ENCODE measurements at regions not wholly inside any gene's neighbourhood (a gene's known extent, or its start where the extent isn't known, plus 50 kb on each side); places are given as distances from the start of the nearest gene placed in this dataset.

- TF ChIP-seq CTCF (conservative IDR thresholded peaks at IDR 0.05): no peak
- TF ChIP-seq EZH2 (IDR thresholded peaks at IDR 0.05; ENCODE audit: low read depth): no peak
- Histone ChIP-seq H3K9me2 (ENCODE audit: insufficient read depth) (no peaks in the 10 kb centered on the region), H3K36me3 (ENCODE audit: low read depth) (no peaks in the 10 kb centered on the region), H3K4me3 (no peak overlapping the region), H3K4me1 (replicated peaks; ENCODE audit: insufficient read depth) (no peaks in the 10 kb centered on the region), H3F3A (ENCODE audit: insufficient read depth, low read depth) (no peaks in the 10 kb centered on the region), H3K27ac (no peak overlapping the region), H3K79me2 (ENCODE audit: low read depth) (no peaks in the 10 kb centered on the region), H4K20me1 (ENCODE audit: insufficient read depth) (no peaks in the 10 kb centered on the region), H3K27me3 (ENCODE audit: insufficient read depth, low read depth) (peaks cover 97% of the 10 kb centered on the region), H3K9me3 (ENCODE audit: insufficient read depth, low read depth) (no peaks in the 10 kb centered on the region), H2AFZ (no peak overlapping the region), H3K4me2 (no peak overlapping the region)
- CTCF ChIA-PET: no interaction called here
- no TSS peak for BruUV-seq (replicated peaks)
- POLR2A ChIA-PET (ENCODE audit: unreplicated experiment): no interaction called here
- DNase-seq: no peak
- intact Hi-C loops (cut with micrococcal nuclease; ENCODE audit: unreplicated experiment): no loop called here
These were observed 63.7 kb upstream of the RUFY1 start for GRCh38 chr5:179486596-179487051.

GRCh38 chr5:179485845-179486575, 64.3 kb upstream of the RUFY1 start:
- H3K27me3 ChIP-seq (ENCODE audit: insufficient read depth, low read depth): peaks cover 97% of the 10 kb centered on the region
- no peak; the same call in 1 of the 2 replicates for TF ChIP-seq EZH2 (IDR thresholded peaks at IDR 0.05; ENCODE audit: low read depth)
- H3K4me3 ChIP-seq: no peak overlapping the region
- H2AFZ ChIP-seq: no peak overlapping the region
- CTCF ChIA-PET: no interaction called here
- H3K4me2 ChIP-seq: no peak overlapping the region
- intact Hi-C loops (cut with micrococcal nuclease; ENCODE audit: unreplicated experiment): no loop called here
- no peak for DNase-seq
- H3K9me3 ChIP-seq (ENCODE audit: insufficient read depth, low read depth): no peaks in the 10 kb centered on the region
- H3F3A ChIP-seq (ENCODE audit: insufficient read depth, low read depth): no peaks in the 10 kb centered on the region
- no TSS peak for BruUV-seq (replicated peaks)
- no peaks in the 10 kb centered on the region for H4K20me1 ChIP-seq (ENCODE audit: insufficient read depth)
- H3K4me1 ChIP-seq (replicated peaks; ENCODE audit: insufficient read depth): no peaks in the 10 kb centered on the region
- no peak overlapping the region for H3K27ac ChIP-seq
- POLR2A ChIA-PET (ENCODE audit: unreplicated experiment): no interaction called here
- no peaks in the 10 kb centered on the region for H3K79me2 ChIP-seq (ENCODE audit: low read depth)
- no peaks in the 10 kb centered on the region for H3K36me3 ChIP-seq (ENCODE audit: low read depth)
- no peaks in the 10 kb centered on the region for H3K9me2 ChIP-seq (ENCODE audit: insufficient read depth)

GRCh38 chr5:179484761-179485160, 65.6 kb upstream of the RUFY1 start:
- Histone ChIP-seq H3K79me2 (ENCODE audit: low read depth) (no peaks in the 10 kb centered on the region), H3K36me3 (ENCODE audit: low read depth) (no peaks in the 10 kb centered on the region), H2AFZ (no peak overlapping the region), H3F3A (ENCODE audit: insufficient read depth, low read depth) (no peaks in the 10 kb centered on the region), H3K9me3 (ENCODE audit: insufficient read depth, low read depth) (no peaks in the 10 kb centered on the region), H3K4me3 (no peak overlapping the region), H3K4me2 (no peak overlapping the region), H3K4me1 (replicated peaks; ENCODE audit: insufficient read depth) (no peaks in the 10 kb centered on the region), H3K9me2 (ENCODE audit: insufficient read depth) (no peaks in the 10 kb centered on the region), H3K27ac (no peak overlapping the region), H4K20me1 (ENCODE audit: insufficient read depth) (no peaks in the 10 kb centered on the region), H3K27me3 (ENCODE audit: insufficient read depth, low read depth) (peaks cover 96% of the 10 kb centered on the region)
- DNase-seq: no peak
- intact Hi-C loops (cut with micrococcal nuclease; ENCODE audit: unreplicated experiment): no loop called here
- ChIA-PET POLR2A (ENCODE audit: unreplicated experiment) (no interaction called here), CTCF (no interaction called here)
- no peak for TF ChIP-seq CTCF (conservative IDR thresholded peaks at IDR 0.05)
- no peak for TF ChIP-seq EZH2 (IDR thresholded peaks at IDR 0.05; ENCODE audit: low read depth)
- BruUV-seq (replicated peaks): no TSS peak

- H3K27me3 ChIP-seq (ENCODE audit: insufficient read depth, low read depth): peaks cover 97% of the 10 kb centered on the region
- intact Hi-C loops (cut with micrococcal nuclease; ENCODE audit: unreplicated experiment): no loop called here
- H3K4me1 ChIP-seq (replicated peaks; ENCODE audit: insufficient read depth): no peaks in the 10 kb centered on the region
- no peak overlapping the region for H3K27ac ChIP-seq
- H3K79me2 ChIP-seq (ENCODE audit: low read depth): no peaks in the 10 kb centered on the region
- no peak overlapping the region for H3K4me2 ChIP-seq
- no peak overlapping the region for H2AFZ ChIP-seq
- ChIA-PET CTCF (no interaction called here), POLR2A (ENCODE audit: unreplicated experiment) (no interaction called here)
- no peak for TF ChIP-seq CTCF (conservative IDR thresholded peaks at IDR 0.05)
- TF ChIP-seq EZH2 (IDR thresholded peaks at IDR 0.05; ENCODE audit: low read depth): no peak
- no peak overlapping the region for H3K4me3 ChIP-seq
- no peak for DNase-seq
- no peaks in the 10 kb centered on the region for H3K9me2 ChIP-seq (ENCODE audit: insufficient read depth)
- BruUV-seq (replicated peaks): no TSS peak
- H4K20me1 ChIP-seq (ENCODE audit: insufficient read depth): no peaks in the 10 kb centered on the region
- H3K9me3 ChIP-seq (ENCODE audit: insufficient read depth, low read depth): no peaks in the 10 kb centered on the region
- no peaks in the 10 kb centered on the region for H3F3A ChIP-seq (ENCODE audit: insufficient read depth, low read depth)
- no peaks in the 10 kb centered on the region for H3K36me3 ChIP-seq (ENCODE audit: low read depth)
These were observed 66.2 kb upstream of the RUFY1 start for GRCh38 chr5:179484201-179484600.
